CD14-positive monocyte (primary cell): ENCODE measurements at regions not wholly inside any gene's neighbourhood (a gene's known extent, or its start where the extent isn't known, plus 50 kb on each side); places are given as distances from the start of the nearest gene placed in this dataset.

Source experiments
- DNase-seq, 3 donors: peaks; one replicate each; pipeline ENCODE4 v3.0.0-alpha.2; 2011 to 2022
- H2AFZ ChIP-seq: 2 replicates; pipeline ENCODE4 v1.6.0; 2012; ENCODE audit warnings: mild to moderate bottlenecking, low read depth, low read length, inconsistent platforms; ENCODE audit not compliant: insufficient read depth, poor library complexity, severe bottlenecking
- H3K27ac ChIP-seq, 2 donors: 1 replicate in 1 of 2; 2 replicates in 1 of 2; pipeline ENCODE4 v1.5.1; 2012 to 2013; ENCODE audit warnings: low read length in 2 of 2, control low read depth in 1 of 2, inconsistent platforms in 1 of 2, low read depth in 1 of 2, mild to moderate bottlenecking in 1 of 2
- H3K27me3 ChIP-seq, 2 donors: one replicate each; pipeline versions ENCODE4 v1.6.0 to v1.6.1; 2011 to 2013; ENCODE audit warnings: low read length in 2 of 2; ENCODE audit not compliant: control insufficient read depth in 2 of 2, insufficient read depth in 2 of 2
- H3K36me3 ChIP-seq, 2 donors: replicated peaks in 1 of 2; 1 replicate in 1 of 2; 2 replicates in 1 of 2; pipeline versions ENCODE4 v1.5.1 to v1.6.1; 2012 to 2013; ENCODE audit warnings: low read length in 2 of 2, control low read depth in 1 of 2, inconsistent platforms in 1 of 2, mild to moderate bottlenecking in 1 of 2; ENCODE audit not compliant: insufficient read depth in 2 of 2, control insufficient read depth in 1 of 2
- H3K4me1 ChIP-seq, 2 donors: 1 replicate in 1 of 2; 2 replicates in 1 of 2; pipeline versions ENCODE4 v1.5.1 to v1.6.1; 2012 to 2013; ENCODE audit warnings: low read length in 2 of 2, control low read depth in 1 of 2, inconsistent platforms in 1 of 2, mild to moderate bottlenecking in 1 of 2, moderate library complexity in 1 of 2; ENCODE audit not compliant: insufficient read depth in 2 of 2, control insufficient read depth in 1 of 2
- H3K4me2 ChIP-seq: replicated peaks from 2 replicates; pipeline ENCODE3; 2012; ENCODE audit warnings: low read length, moderate library complexity, mild to moderate bottlenecking; ENCODE audit not compliant: poor library complexity, severe bottlenecking; ENCODE audit errors: extremely low read depth
- H3K4me3 ChIP-seq, 3 experiments: fragments of 200-600 bp in 1 of 3; sonication (generic) in 1 of 3; replicated peaks in 1 of 3; 1 replicate in 2 of 3; 2 replicates in 1 of 3; pipeline ENCODE4 v1.5.1; 2011 to 2013; ENCODE audit warnings: low read length in 3 of 3, mild to moderate bottlenecking in 3 of 3, control low read depth in 2 of 3, low read depth in 2 of 3, inconsistent platforms in 1 of 3, moderate library complexity in 1 of 3
- H3K79me2 ChIP-seq: 2 replicates; pipeline ENCODE4 v1.6.0; 2012; ENCODE audit warnings: mild to moderate bottlenecking, control low read depth, inconsistent platforms, low read length, moderate library complexity; ENCODE audit not compliant: insufficient read depth
- H3K9ac ChIP-seq: 2 replicates; pipeline ENCODE4 v1.6.0; 2017; ENCODE audit warnings: low read length, mild to moderate bottlenecking; ENCODE audit not compliant: insufficient read depth, poor library complexity, severe bottlenecking
- H3K9me3 ChIP-seq, 2 donors: replicated peaks in 1 of 2; 1 replicate in 1 of 2; 2 replicates in 1 of 2; pipeline versions ENCODE4 v1.5.1 to v1.6.1; 2012 to 2013; ENCODE audit warnings: low read length in 2 of 2, control low read depth in 1 of 2; ENCODE audit not compliant: control insufficient read depth in 1 of 2, insufficient read depth in 1 of 2
- H4K20me1 ChIP-seq: 2 replicates; pipeline ENCODE4 v1.6.0; 2012; ENCODE audit warnings: mild to moderate bottlenecking, low read length, control low read depth, moderate library complexity; ENCODE audit not compliant: insufficient read depth
- H3K27ac Mint-ChIP-seq, 7 donors: one replicate each; pipeline ENCODE4 v1.8.0; 2020; ENCODE audit warnings: mild to moderate bottlenecking in 7 of 7, mixed read lengths in 7 of 7, moderate library complexity in 6 of 7, inconsistent platforms in 2 of 7
- H3K27me3 Mint-ChIP-seq, 3 donors: one replicate each; pipeline ENCODE4 v1.8.0; 2021 to 2022; ENCODE audit warnings: low read depth in 3 of 3, mild to moderate bottlenecking in 3 of 3, mixed read lengths in 3 of 3, moderate library complexity in 3 of 3, inconsistent platforms in 1 of 3
- H3K36me3 Mint-ChIP-seq, 2 donors: one replicate each; pipeline ENCODE4 v1.8.0; 2020; ENCODE audit warnings: mixed read lengths in 2 of 2, inconsistent platforms in 1 of 2, mild to moderate bottlenecking in 1 of 2
- H3K4me1 Mint-ChIP-seq: one replicate; pipeline ENCODE4 v1.8.0; 2020; ENCODE audit warnings: mild to moderate bottlenecking, mixed read lengths
- H3K4me3 Mint-ChIP-seq, 2 donors: one replicate each; pipeline ENCODE4 v1.8.0; 2020; ENCODE audit warnings: mild to moderate bottlenecking in 2 of 2, mixed read lengths in 2 of 2, moderate library complexity in 1 of 2
- H3K9me3 Mint-ChIP-seq, 7 donors: one replicate each; pipeline ENCODE4 v1.8.0; 2020 to 2022; ENCODE audit warnings: mixed read lengths in 7 of 7, mild to moderate bottlenecking in 6 of 7, moderate library complexity in 6 of 7, inconsistent platforms in 2 of 7
- WGBS: methylation state at CpG from one replicate; pipeline ENCODE4 v1.1.5; 2013; ENCODE audit warnings: missing lambda C conversion rate; ENCODE audit not compliant: insufficient coverage; 5-methylcytosine and 5-hydroxymethylcytosine counted together
- intact Hi-C, 2 donors: fragments of 100-400 bp; cut with micrococcal nuclease; formaldehyde crosslinking; loops; one replicate each; pipeline versions ENCODE4 v1.15.0 to v1.15.1; 2023
- TF ChIP-seq, protein P1 (sequence below): fragments of 200-600 bp; IDR thresholded peaks from one replicate; pipeline ENCODE4 v1.8.0; 2022; ENCODE audit warnings: antibody characterized with exemption, mild to moderate bottlenecking

DNA sequence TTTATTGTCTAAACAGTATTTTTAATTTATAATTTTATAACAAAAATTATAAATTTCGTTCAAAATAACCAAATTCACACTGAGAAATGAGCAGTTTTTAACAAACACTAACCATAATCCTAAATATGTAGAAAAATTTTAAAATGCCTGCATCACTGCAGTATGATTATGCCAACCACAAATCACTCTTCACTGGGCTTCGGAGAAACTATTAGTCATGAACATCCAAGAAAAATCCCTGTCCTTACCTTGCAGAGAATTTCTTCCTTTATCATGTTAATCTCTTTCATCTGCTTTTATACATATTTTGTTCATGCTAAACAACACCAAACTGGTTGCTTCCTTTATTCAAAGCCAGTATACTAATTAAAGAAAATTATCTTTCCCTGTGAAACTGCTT lies 511.0 kb upstream of the ALCAM start:
- peaks cover 0 to 5% of the 10 kb centered on the region in 2 donors for H3K9me3 ChIP-seq
- peaks cover 0 to 4% (median 0%) of the 10 kb centered on the region in 3 donors for H3K27me3 Mint-ChIP-seq
- no peaks in the 10 kb centered on the region for H3K79me2 ChIP-seq
- no peaks in the 10 kb centered on the region for H3K36me3 ChIP-seq
- intact Hi-C loops: no loop called here
- no peak overlapping the region for H3K4me2 ChIP-seq
- TF ChIP-seq, protein P1, sequence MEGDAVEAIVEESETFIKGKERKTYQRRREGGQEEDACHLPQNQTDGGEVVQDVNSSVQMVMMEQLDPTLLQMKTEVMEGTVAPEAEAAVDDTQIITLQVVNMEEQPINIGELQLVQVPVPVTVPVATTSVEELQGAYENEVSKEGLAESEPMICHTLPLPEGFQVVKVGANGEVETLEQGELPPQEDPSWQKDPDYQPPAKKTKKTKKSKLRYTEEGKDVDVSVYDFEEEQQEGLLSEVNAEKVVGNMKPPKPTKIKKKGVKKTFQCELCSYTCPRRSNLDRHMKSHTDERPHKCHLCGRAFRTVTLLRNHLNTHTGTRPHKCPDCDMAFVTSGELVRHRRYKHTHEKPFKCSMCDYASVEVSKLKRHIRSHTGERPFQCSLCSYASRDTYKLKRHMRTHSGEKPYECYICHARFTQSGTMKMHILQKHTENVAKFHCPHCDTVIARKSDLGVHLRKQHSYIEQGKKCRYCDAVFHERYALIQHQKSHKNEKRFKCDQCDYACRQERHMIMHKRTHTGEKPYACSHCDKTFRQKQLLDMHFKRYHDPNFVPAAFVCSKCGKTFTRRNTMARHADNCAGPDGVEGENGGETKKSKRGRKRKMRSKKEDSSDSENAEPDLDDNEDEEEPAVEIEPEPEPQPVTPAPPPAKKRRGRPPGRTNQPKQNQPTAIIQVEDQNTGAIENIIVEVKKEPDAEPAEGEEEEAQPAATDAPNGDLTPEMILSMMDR: no peak
- no peaks in the 10 kb centered on the region for H4K20me1 ChIP-seq
- no peaks in the 10 kb centered on the region for H3K4me1 Mint-ChIP-seq
- H2AFZ ChIP-seq: no peak overlapping the region
- DNase-seq: no peak
- H3K9ac ChIP-seq: no peak overlapping the region
- H3K27ac Mint-ChIP-seq: no peak overlapping the region
- H3K4me3 ChIP-seq: no peak overlapping the region
- H3K27ac ChIP-seq: no peak overlapping the region
- WGBS: 100% methylated on average over 1 of the region's 2 CpGs
- H3K4me3 Mint-ChIP-seq: no peak overlapping the region
- H3K4me1 ChIP-seq: no peaks in the 10 kb centered on the region
- H3K9me3 Mint-ChIP-seq: peaks cover 0 to 6% (median 0%) of the 10 kb centered on the region in 7 donors
- no peaks in the 10 kb centered on the region for H3K36me3 Mint-ChIP-seq
- no peaks in the 10 kb centered on the region for H3K27me3 ChIP-seq

DNA sequence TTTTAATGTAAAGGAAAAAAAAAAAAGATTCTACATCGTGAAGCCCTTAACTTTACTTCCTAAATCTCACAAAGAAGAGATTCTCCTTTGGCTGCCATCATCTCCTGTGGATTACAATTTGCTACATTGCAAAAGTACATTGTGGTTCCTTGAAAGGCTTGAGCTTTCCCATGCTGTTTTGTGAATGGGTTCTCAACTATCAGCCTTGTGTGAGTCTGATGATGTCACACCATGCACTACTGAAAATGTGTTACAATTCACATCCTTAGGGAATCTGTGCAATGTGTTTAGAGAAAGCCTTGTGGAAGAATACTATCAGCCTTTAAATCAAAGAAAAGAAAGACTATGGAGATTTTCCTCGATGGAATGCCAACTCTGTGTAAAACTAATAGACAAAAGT lies 510.0 kb upstream of the ALCAM start:
- no peaks in the 10 kb centered on the region for H3K79me2 ChIP-seq
- H3K9me3 Mint-ChIP-seq: peaks cover 0 to 6% (median 0%) of the 10 kb centered on the region in 7 donors
- no peak overlapping the region for H3K27ac Mint-ChIP-seq
- H4K20me1 ChIP-seq: no peaks in the 10 kb centered on the region
- no peaks in the 10 kb centered on the region for H3K4me1 Mint-ChIP-seq
- H3K36me3 ChIP-seq: no peaks in the 10 kb centered on the region
- no CpG with 5 or more reads among the region's 2 CpGs for WGBS
- no peak overlapping the region for H3K4me3 ChIP-seq
- intact Hi-C loops: no loop called here
- peaks cover 0 to 5% of the 10 kb centered on the region in 2 donors for H3K9me3 ChIP-seq
- no peak overlapping the region for H3K4me3 Mint-ChIP-seq
- no peak overlapping the region for H3K9ac ChIP-seq
- no peak overlapping the region for H2AFZ ChIP-seq
- no peaks in the 10 kb centered on the region for H3K36me3 Mint-ChIP-seq
- no peak for DNase-seq
- H3K4me2 ChIP-seq: no peak overlapping the region
- TF ChIP-seq, protein P1: no peak
- H3K27ac ChIP-seq: no peak overlapping the region
- peaks cover 0 to 4% (median 0%) of the 10 kb centered on the region in 3 donors for H3K27me3 Mint-ChIP-seq
- H3K4me1 ChIP-seq: no peaks in the 10 kb centered on the region
- no peaks in the 10 kb centered on the region for H3K27me3 ChIP-seq
